Right ventricle myocardium inferior (tissue), 1 donor: ENCODE measurements at regions not wholly inside any gene's neighbourhood (a gene's known extent, or its start where the extent isn't known, plus 50 kb on each side); places are given as distances from the start of the nearest gene placed in this dataset. TPM values are rescaled to one million over a fixed set of nuclear protein-coding genes. Genes with fewer than 3 reads are reported as not detected.

Experiments
- ATAC-seq: fragments of 200-7000 bp; cut with Tn5 transposase; one replicate; pipeline ENCODE4 v1.9.1; 2020; ENCODE audit warnings: mild to moderate bottlenecking, moderate library complexity
- DNase-seq: peaks from one replicate; pipeline ENCODE4 v3.0.0; 2021; ENCODE audit errors: missing footprints
- intact Hi-C: fragments of 100-400 bp; cut with DNase I; formaldehyde crosslinking; loops from one replicate; pipeline ENCODE4 v1.11.0; 2022
- microRNA-seq: library from miRNA; unstranded; fragments of <30 nt; microRNA quantifications from one replicate; pipeline ENCODE4 v1.2.0, GENCODE V29; 2020
- donor health status: DM: no; HTN: yes; CAD: no; lungs with severe emphysema.

- no peak for ATAC-seq
- DNase-seq, result no peak
- intact Hi-C loops, result no loop called here
Observed at GRCh38 chr1:24987875-24988557, 57.9 kb upstream of the RUNX3 start.

GRCh38 chr1:24987424-24987823 lies 57.3 kb upstream of the RUNX3 start:
- no peak for ATAC-seq
- DNase-seq, result no peak
- intact Hi-C loops, result no loop called here

- intact Hi-C loops, result no loop called here
- DNase-seq, result no peak
- no peak for ATAC-seq
Observed at GRCh38 chr1:24986372-24986965, 56.4 kb upstream of the RUNX3 start.

- ATAC-seq, result no peak
- no peak for DNase-seq
- intact Hi-C loops, result no loop called here
Observed at GRCh38 chr1:24985737-24986136, 55.7 kb upstream of the RUNX3 start.

GRCh38 chr1:24984800-24985522 lies 54.9 kb upstream of the RUNX3 start:
- ATAC-seq, result no peak
- intact Hi-C loops, result no loop called here
- DNase-seq, result no peak

- no peak for DNase-seq
- ATAC-seq, result no peak
- intact Hi-C loops, result no loop called here
Observed at GRCh38 chr1:24984300-24984699, 54.2 kb upstream of the RUNX3 start.

- intact Hi-C loops, result no loop called here
- no peak for ATAC-seq
- no peak for DNase-seq
Observed at GRCh38 chr1:24983006-24983680, 53.1 kb upstream of the RUNX3 start.

- intact Hi-C loops, result no loop called here
- ATAC-seq (no peak), DNase-seq (no peak)
Observed at GRCh38 chr1:24981631-24982005, 51.5 kb upstream of the RUNX3 start.

- ATAC-seq, result no peak
- intact Hi-C loops, result no loop called here
Observed at GRCh38 chr1:24980836-24981630, 51.0 kb upstream of the RUNX3 start.

More at GRCh38 chr1:24980836-24981630, 51.0 kb upstream of the RUNX3 start:
- no peak for DNase-seq

Small RNA genes lying in the stretch of these regions (microRNA-seq; reads per million reads assigned to microRNA genes)
- not detected for gene MIR4425
